IMR-90 (cell line): ENCODE measurements at regions not wholly inside any gene's neighbourhood (a gene's known extent, or its start where the extent isn't known, plus 50 kb on each side); places are given as distances from the start of the nearest gene placed in this dataset.

ENCODE experiments used
- POLR2A ChIP-seq: IDR thresholded peaks from 2 replicates; pipeline ENCODE4 v1.6.1; 2012; ENCODE audit warnings: mild to moderate bottlenecking, low read depth, low read length
- TF ChIP-seq, protein P1 (sequence below): fragments of 150-350 bp; IDR thresholded peaks from 2 replicates; pipeline ENCODE4 v1.6.1; 2017; ENCODE audit warnings: mild to moderate bottlenecking, antibody characterized with exemption, low read length, low read depth

DNA sequence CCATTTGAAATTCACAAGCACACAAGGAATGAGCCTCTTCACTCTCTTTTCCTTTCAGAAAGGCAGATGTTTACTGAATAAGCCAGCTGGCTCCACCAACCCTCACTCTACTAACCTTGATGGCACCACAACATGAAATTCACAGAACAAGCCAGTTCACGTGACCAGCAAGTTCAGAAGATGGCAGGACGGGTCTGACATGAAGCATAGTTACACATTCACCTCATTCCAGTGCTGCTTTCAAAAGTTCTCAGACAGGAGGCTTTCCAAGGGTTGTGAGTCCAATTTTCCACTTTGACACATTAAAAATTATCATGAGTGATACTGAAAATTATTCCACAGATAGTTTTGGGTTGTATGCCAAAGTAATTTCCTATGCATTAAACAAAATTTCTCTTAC lies 74.2 kb upstream of the MBOAT2 start:
- no peak for TF ChIP-seq POLR2A
- TF ChIP-seq, protein P1, sequence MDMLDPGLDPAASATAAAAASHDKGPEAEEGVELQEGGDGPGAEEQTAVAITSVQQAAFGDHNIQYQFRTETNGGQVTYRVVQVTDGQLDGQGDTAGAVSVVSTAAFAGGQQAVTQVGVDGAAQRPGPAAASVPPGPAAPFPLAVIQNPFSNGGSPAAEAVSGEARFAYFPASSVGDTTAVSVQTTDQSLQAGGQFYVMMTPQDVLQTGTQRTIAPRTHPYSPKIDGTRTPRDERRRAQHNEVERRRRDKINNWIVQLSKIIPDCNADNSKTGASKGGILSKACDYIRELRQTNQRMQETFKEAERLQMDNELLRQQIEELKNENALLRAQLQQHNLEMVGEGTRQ, result no peak
